GM23338 (cell line): ENCODE measurements at regions not wholly inside any gene's neighbourhood (a gene's known extent, or its start where the extent isn't known, plus 50 kb on each side); places are given as distances from the start of the nearest gene placed in this dataset.

Experiments used
- ATAC-seq: fragments of 200-7000 bp; cut with Tn5 transposase; 3 replicates; pipeline ENCODE4 v1.9.1; 2020
- DNase-seq: peaks from one replicate; pipeline ENCODE4 v3.0.0-alpha.2; 2015; ENCODE audit warnings: low spot score
- H2AFZ ChIP-seq: fragments of 200-600 bp; sonication (generic); 2 replicates; pipeline ENCODE4 v1.8.0; 2016; ENCODE audit warnings: antibody characterized with exemption, mild to moderate bottlenecking, moderate library complexity
- H3F3A ChIP-seq: fragments of 200-600 bp; sonication (generic); replicated peaks from 2 replicates; pipeline ENCODE4 v1.8.0; 2017; ENCODE audit warnings: antibody characterized with exemption, mixed run types, low read depth
- H3K27ac ChIP-seq: fragments of 200-600 bp; sonication (generic); 2 replicates; pipeline ENCODE4 v1.6.1; 2016; ENCODE audit warnings: low read depth
- H3K27me3 ChIP-seq: fragments of 200-600 bp; sonication (generic); 2 replicates; pipeline ENCODE4 v1.8.0; 2016; ENCODE audit warnings: mild to moderate bottlenecking, mixed run types, moderate library complexity; ENCODE audit not compliant: insufficient read depth
- H3K36me3 ChIP-seq: fragments of 200-600 bp; sonication (generic); 2 replicates; pipeline ENCODE4 v1.8.0; 2016; ENCODE audit warnings: mild to moderate bottlenecking; ENCODE audit not compliant: insufficient read depth
- H3K4me1 ChIP-seq: fragments of 200-600 bp; sonication (generic); 2 replicates; pipeline ENCODE4 v1.8.0; 2016; ENCODE audit warnings: mild to moderate bottlenecking, moderate library complexity; ENCODE audit not compliant: insufficient read depth
- H3K4me2 ChIP-seq: fragments of 200-600 bp; sonication (generic); 2 replicates; pipeline ENCODE4 v1.7.1; 2017; ENCODE audit warnings: mixed run types
- H3K4me3 ChIP-seq: fragments of 200-600 bp; sonication (generic); 2 replicates; pipeline ENCODE4 v1.6.1; 2016; ENCODE audit warnings: mixed run types
- H3K79me2 ChIP-seq: fragments of 200-600 bp; sonication (generic); replicated peaks from 2 replicates; pipeline ENCODE4 v1.8.0; 2017; ENCODE audit warnings: mild to moderate bottlenecking; ENCODE audit not compliant: insufficient read depth
- H3K9me2 ChIP-seq: fragments of 200-600 bp; sonication (generic); 2 replicates; pipeline ENCODE4 v1.8.0; 2017; ENCODE audit not compliant: insufficient read depth
- H4K20me1 ChIP-seq: fragments of 200-600 bp; sonication (generic); replicated peaks from 2 replicates; pipeline ENCODE4 v1.8.0; 2017; ENCODE audit warnings: mild to moderate bottlenecking; ENCODE audit not compliant: insufficient read depth
- H3K27ac Mint-ChIP-seq: 2 replicates; pipeline ENCODE4 v1.8.0; 2020; ENCODE audit warnings: inconsistent platforms, mild to moderate bottlenecking, moderate library complexity, mixed read lengths
- H3K27me3 Mint-ChIP-seq: 3 replicates; pipeline ENCODE4 v1.8.0; 2022; ENCODE audit warnings: low read depth, mild to moderate bottlenecking, moderate library complexity, mixed read lengths, inconsistent platforms; ENCODE audit not compliant: insufficient read depth, poor library complexity
- H3K36me3 Mint-ChIP-seq: 3 replicates; pipeline ENCODE4 v1.8.0; 2021; ENCODE audit warnings: low read depth, mild to moderate bottlenecking, inconsistent platforms, moderate library complexity, mixed read lengths
- H3K4me1 Mint-ChIP-seq: 3 replicates; pipeline ENCODE4 v1.8.0; 2020; ENCODE audit warnings: mild to moderate bottlenecking, inconsistent platforms, mixed read lengths
- H3K4me3 Mint-ChIP-seq: 3 replicates; pipeline ENCODE4 v1.8.0; 2021; ENCODE audit warnings: moderate library complexity, mild to moderate bottlenecking, inconsistent platforms, mixed read lengths
- H3K9me3 Mint-ChIP-seq: 3 replicates; pipeline ENCODE4 v1.8.0; 2020; ENCODE audit warnings: moderate library complexity, mild to moderate bottlenecking, inconsistent platforms, mixed read lengths
- CREB1 ChIP-seq: fragments of 250-450 bp; sonication (Bioruptor Pico); IDR thresholded peaks from 2 replicates; pipeline ENCODE4 v1.5.0; 2020; ENCODE audit warnings: low read depth, mild to moderate bottlenecking, moderate library complexity
- EZH2 ChIP-seq: fragments of 200-600 bp; sonication (generic); IDR thresholded peaks from one replicate; pipeline ENCODE4 v1.8.0; 2017; ENCODE audit warnings: antibody characterized with exemption, mild to moderate bottlenecking, low read depth; ENCODE audit not compliant: unreplicated experiment
- JUNB ChIP-seq: IDR thresholded peaks from one replicate; pipeline ENCODE4 v1.6.1; 2016; ENCODE audit warnings: antibody characterized with exemption; ENCODE audit not compliant: unreplicated experiment
- NANOG ChIP-seq: IDR thresholded peaks from 2 replicates; pipeline ENCODE4 v1.6.1; 2016; ENCODE audit warnings: antibody characterized with exemption, borderline replicate concordance
- POLR2AphosphoS5 ChIP-seq: IDR thresholded peaks from 2 replicates; pipeline ENCODE4 v1.6.1; 2016; ENCODE audit warnings: antibody characterized with exemption, low read depth
- STAT1 ChIP-seq: IDR thresholded peaks from one replicate; pipeline ENCODE4 v1.6.1; 2016; ENCODE audit warnings: antibody characterized with exemption; ENCODE audit not compliant: unreplicated experiment
- ZNF331 ChIP-seq: fragments of 250-450 bp; sonication (Bioruptor Pico); IDR thresholded peaks from 2 replicates; pipeline ENCODE4 v1.5.0; 2020; ENCODE audit warnings: low read depth, mild to moderate bottlenecking, moderate library complexity
- ZNF462 ChIP-seq: fragments of 250-450 bp; sonication (Bioruptor Pico); IDR thresholded peaks from 2 replicates; pipeline ENCODE4 v1.5.0; 2020; ENCODE audit warnings: mild to moderate bottlenecking, moderate library complexity
- TF ChIP-seq, protein P1 (sequence below): IDR thresholded peaks from one replicate; pipeline ENCODE4 v1.6.1; 2018; ENCODE audit warnings: antibody characterized with exemption; ENCODE audit not compliant: unreplicated experiment
- TF ChIP-seq, protein P2 (sequence below), 2 experiments: fragments of 200-600 bp in 1 of 2; sonication (generic) in 1 of 2; conservative IDR thresholded peaks; 2 replicates each; pipeline versions ENCODE4 v1.5.1 to v1.6.1; 2016 to 2017; ENCODE audit warnings: antibody characterized with exemption in 2 of 2, low read depth in 2 of 2, mild to moderate bottlenecking in 2 of 2, moderate library complexity in 1 of 2

- Mint-ChIP-seq H3K27ac (no peak overlapping the region), H3K4me3 (no peak overlapping the region), H3K4me1 (peaks cover 5% of the 10 kb centered on the region; the same call in 1 of the 3 replicates), H3K36me3 (no peaks in the 10 kb centered on the region), H3K27me3 (peaks cover 3% of the 10 kb centered on the region), H3K9me3 (no peaks in the 10 kb centered on the region)
- Histone ChIP-seq H3K79me2 (no peaks in the 10 kb centered on the region), H3K27me3 (no peaks in the 10 kb centered on the region), H4K20me1 (no peaks in the 10 kb centered on the region), H3K4me2 (no peak overlapping the region), H3K36me3 (no peaks in the 10 kb centered on the region), H3K27ac (no peak overlapping the region), H3F3A (no peaks in the 10 kb centered on the region), H2AFZ (no peak overlapping the region), H3K4me1 (no peaks in the 10 kb centered on the region), H3K4me3 (no peak overlapping the region), H3K9me2 (no peaks in the 10 kb centered on the region; the same call in 1 of the 2 replicates)
- DNase-seq, result no peak
- TF ChIP-seq ZNF462 (CRISPR knock-in tag) (no peak), ZNF331 (CRISPR knock-in tag) (no peak), NANOG (no peak), JUNB (no peak)
- no peak for ATAC-seq
These were observed 98.2 kb upstream of the GNAO1 start for GRCh38 chr16:56093055-56093454.

DNA sequence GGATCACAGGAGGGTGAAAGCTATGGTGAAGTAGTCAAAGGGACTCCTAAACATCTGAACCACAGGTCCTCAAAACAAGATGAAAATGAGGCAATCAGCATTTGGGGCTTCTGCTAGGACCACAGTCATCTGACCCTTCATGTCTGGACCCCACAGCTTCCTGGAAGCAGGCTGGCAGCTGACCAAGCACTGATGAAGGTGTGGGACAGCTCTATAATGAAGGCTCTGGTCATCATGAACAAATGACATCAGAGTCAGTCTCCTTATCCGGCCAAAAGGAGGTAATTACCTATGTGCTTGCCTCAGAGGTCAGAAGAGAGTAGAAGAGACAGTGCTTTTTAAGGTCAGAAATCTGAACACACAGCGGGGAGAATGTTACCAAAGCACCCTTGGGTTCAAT lies 101.2 kb upstream of the GNAO1 start:
- Histone ChIP-seq H2AFZ (no peak overlapping the region), H3K79me2 (no peaks in the 10 kb centered on the region), H3F3A (no peaks in the 10 kb centered on the region), H3K4me1 (no peaks in the 10 kb centered on the region), H3K27me3 (no peaks in the 10 kb centered on the region), H3K9me2 (peaks cover 4% of the 10 kb centered on the region; the same call in 1 of the 2 replicates), H3K4me3 (no peak overlapping the region), H4K20me1 (no peaks in the 10 kb centered on the region), H3K36me3 (no peaks in the 10 kb centered on the region), H3K27ac (no peak overlapping the region), H3K4me2 (no peak overlapping the region)
- DNase-seq (no peak), ATAC-seq (no peak)
- TF ChIP-seq NANOG, result no peak
- TF ChIP-seq, protein P1, sequence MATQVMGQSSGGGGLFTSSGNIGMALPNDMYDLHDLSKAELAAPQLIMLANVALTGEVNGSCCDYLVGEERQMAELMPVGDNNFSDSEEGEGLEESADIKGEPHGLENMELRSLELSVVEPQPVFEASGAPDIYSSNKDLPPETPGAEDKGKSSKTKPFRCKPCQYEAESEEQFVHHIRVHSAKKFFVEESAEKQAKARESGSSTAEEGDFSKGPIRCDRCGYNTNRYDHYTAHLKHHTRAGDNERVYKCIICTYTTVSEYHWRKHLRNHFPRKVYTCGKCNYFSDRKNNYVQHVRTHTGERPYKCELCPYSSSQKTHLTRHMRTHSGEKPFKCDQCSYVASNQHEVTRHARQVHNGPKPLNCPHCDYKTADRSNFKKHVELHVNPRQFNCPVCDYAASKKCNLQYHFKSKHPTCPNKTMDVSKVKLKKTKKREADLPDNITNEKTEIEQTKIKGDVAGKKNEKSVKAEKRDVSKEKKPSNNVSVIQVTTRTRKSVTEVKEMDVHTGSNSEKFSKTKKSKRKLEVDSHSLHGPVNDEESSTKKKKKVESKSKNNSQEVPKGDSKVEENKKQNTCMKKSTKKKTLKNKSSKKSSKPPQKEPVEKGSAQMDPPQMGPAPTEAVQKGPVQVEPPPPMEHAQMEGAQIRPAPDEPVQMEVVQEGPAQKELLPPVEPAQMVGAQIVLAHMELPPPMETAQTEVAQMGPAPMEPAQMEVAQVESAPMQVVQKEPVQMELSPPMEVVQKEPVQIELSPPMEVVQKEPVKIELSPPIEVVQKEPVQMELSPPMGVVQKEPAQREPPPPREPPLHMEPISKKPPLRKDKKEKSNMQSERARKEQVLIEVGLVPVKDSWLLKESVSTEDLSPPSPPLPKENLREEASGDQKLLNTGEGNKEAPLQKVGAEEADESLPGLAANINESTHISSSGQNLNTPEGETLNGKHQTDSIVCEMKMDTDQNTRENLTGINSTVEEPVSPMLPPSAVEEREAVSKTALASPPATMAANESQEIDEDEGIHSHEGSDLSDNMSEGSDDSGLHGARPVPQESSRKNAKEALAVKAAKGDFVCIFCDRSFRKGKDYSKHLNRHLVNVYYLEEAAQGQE, result no peak
- TF ChIP-seq CREB1, result no peak
- no peak for TF ChIP-seq STAT1
- no peak for TF ChIP-seq EZH2
- TF ChIP-seq JUNB, result no peak
- TF ChIP-seq POLR2AphosphoS5, result no peak
- no peak for TF ChIP-seq ZNF331 (CRISPR knock-in tag)
- TF ChIP-seq, protein P2, sequence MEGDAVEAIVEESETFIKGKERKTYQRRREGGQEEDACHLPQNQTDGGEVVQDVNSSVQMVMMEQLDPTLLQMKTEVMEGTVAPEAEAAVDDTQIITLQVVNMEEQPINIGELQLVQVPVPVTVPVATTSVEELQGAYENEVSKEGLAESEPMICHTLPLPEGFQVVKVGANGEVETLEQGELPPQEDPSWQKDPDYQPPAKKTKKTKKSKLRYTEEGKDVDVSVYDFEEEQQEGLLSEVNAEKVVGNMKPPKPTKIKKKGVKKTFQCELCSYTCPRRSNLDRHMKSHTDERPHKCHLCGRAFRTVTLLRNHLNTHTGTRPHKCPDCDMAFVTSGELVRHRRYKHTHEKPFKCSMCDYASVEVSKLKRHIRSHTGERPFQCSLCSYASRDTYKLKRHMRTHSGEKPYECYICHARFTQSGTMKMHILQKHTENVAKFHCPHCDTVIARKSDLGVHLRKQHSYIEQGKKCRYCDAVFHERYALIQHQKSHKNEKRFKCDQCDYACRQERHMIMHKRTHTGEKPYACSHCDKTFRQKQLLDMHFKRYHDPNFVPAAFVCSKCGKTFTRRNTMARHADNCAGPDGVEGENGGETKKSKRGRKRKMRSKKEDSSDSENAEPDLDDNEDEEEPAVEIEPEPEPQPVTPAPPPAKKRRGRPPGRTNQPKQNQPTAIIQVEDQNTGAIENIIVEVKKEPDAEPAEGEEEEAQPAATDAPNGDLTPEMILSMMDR (conservative IDR thresholded peaks at IDR 0.05; ENCODE audit: low read depth in 2 of 2), result no peak
- no peak overlapping the region for H3K27ac Mint-ChIP-seq
- H3K9me3 Mint-ChIP-seq, result no peaks in the 10 kb centered on the region
- H3K4me3 Mint-ChIP-seq, result no peak overlapping the region
- peaks cover 5% of the 10 kb centered on the region; the same call in 1 of the 3 replicates for H3K4me1 Mint-ChIP-seq
- no peaks in the 10 kb centered on the region for H3K36me3 Mint-ChIP-seq
- H3K27me3 Mint-ChIP-seq, result peaks cover 6% of the 10 kb centered on the region
